Stimulated activated naive CD4-positive, alpha-beta T cell treated with Interleukin-2 at 50 U/mL for 16 hours (primary cell): ENCODE measurements at regions not wholly inside any gene's neighbourhood (a gene's known extent, or its start where the extent isn't known, plus 50 kb on each side); places are given as distances from the start of the nearest gene placed in this dataset.
"Not testable (repeated sequence)": the region's sequence is repeated elsewhere in the genome, so short reads cannot be mapped to it uniquely, and the experiment has no call there.

Source experiments
- DNase-seq: peaks from one replicate; lab custom pipeline; 2025; lab: John Stamatoyannopoulos, UW

DNA sequence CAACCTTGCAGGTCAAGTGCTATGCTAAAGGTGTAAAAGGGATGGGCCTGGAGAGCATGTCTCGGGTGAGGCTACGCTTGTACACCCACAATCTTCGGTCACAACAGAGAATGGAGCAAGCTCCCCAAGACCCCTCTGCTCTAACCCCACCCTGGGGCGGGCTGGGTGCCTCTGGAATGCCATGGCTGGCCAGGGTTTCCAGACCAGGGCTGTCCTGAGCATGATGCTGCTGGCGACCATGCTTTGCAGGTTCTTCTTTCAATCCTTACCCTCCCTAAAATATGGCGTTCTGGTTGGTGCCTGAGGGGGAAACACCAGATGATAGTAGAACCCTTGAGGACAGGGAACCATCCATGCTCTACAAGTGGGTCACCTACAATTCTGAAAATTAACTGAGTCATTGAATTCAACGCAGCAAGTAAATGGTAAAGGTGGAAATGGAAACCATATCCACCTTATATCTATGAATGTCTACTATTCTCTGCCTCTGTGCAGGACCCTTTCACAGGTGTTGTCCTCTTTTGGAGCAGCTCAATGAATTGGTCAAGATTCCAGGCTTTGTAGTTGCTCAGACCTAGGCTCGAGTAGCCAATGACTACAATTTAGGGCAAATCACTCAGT is 111.6 kb upstream of the EGLN3 start:
- DNase-seq, result no peak

DNA sequence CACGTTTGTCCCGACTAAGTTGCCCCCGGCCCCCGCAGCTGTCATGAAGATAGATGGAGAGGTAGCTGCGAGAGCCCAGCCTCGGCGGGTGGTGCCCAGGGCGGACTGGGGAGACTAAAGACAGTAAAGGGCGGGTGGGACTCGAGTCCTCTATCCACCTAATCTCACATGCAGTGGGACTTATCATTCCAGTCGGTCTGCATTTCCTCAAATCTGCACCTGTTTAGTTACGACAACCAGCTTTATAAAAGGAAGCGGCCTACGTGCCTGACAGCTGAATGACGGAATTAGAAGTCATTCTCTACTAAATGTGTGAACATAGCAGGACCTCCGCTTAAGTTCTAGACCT is 109.8 kb upstream of the EGLN3 start:
- no peak for DNase-seq

- peak; percentile 61 for DNase-seq
Measured at GRCh38 chr14:34059925-34060650, 109.2 kb upstream of the EGLN3 start.

- no peak for DNase-seq
Measured at GRCh38 chr14:34059037-34059924, 108.4 kb upstream of the EGLN3 start.

GRCh38 chr14:34058510-34058909 is 107.6 kb upstream of the EGLN3 start:
- no peak for DNase-seq

GRCh38 chr14:34056046-34056445 is 105.2 kb upstream of the EGLN3 start:
- DNase-seq, result no peak

GRCh38 chr14:34055157-34055950 is 104.5 kb upstream of the EGLN3 start:
- DNase-seq, result no peak

DNA sequence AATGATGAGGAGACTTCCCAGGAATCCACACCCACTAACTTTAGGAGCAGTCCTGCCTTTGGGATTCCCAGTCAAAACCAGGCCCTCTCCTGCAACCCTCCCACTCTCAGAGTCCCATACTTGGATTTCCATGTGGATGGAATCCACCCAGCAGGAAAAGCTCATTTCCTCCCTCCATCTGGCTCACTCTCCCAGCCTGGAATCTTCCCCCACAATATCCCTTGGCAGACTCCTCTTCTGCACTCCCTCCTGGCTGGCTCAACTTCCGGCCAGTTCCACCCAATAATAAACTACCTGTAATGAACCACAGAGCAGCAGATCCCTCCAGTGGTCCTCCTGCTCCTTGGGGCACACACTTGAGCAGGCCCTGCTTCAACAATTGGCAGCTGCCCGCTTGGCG is 102.8 kb upstream of the EGLN3 start:
- no peak for DNase-seq

- no peak for DNase-seq
Measured at GRCh38 chr14:34052658-34053014, 101.8 kb upstream of the EGLN3 start.

GRCh38 chr14:34051966-34052657 is 101.2 kb upstream of the EGLN3 start:
- DNase-seq, result no peak

- no peak for DNase-seq
Measured at GRCh38 chr14:34050606-34051005, 99.7 kb upstream of the EGLN3 start.

- no peak for DNase-seq
Measured at GRCh38 chr14:34049790-34050189, 98.9 kb upstream of the EGLN3 start.

DNA sequence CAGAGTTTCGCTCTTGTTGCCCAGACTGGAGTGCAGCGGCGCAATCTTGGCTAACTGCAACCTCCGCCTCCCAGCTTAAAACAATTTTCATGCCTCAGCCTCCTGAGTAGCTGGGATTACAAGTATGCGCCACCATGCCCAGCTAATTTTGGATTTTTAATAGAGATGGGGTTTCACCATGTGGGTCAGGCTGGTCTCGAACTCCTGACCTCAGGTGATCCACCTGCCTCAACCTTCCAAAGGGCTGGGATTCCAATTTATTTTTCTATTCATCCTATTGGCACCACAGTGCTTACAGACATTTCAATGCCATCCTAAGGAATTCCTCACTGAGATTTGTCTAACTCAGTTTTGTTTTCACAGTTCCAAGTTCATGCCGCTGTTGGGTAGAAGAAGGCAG is 98.3 kb upstream of the EGLN3 start:
- DNase-seq, result not testable (repeated sequence)

DNA sequence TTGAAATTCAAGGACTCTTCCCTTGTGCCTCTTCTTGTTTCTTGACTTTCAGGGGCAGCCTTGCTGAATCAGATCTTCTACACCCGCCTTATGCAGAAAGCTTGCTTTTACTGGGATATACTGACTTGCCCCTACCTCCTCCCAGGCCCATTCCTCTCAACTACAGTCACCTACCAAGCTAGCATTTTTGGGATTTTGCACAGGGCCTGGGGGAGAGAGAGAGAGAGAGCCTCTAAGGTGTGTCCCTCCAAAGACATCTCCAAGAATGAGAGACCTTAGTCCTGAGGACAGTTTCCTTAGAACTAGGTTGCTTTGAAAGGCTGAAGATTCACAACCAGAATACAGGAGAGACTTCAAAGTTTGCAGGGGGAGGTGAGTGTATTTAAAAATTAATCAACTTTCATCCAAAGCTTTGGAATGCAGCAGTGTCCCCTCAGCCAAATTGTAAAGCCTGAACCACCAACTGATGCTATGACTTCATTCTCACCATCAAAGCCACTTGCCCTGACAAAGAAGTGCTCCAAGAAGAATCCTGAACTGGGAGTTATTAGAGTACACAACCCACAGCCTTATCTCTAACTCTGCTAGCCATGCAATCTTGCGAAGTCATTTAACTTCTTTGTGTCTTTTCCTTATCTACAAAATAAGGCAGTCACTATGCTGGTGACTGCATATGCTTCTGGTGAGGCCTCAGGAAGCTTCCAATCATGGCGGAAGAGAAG is 96.1 kb upstream of the EGLN3 start:
- no peak for DNase-seq

DNA sequence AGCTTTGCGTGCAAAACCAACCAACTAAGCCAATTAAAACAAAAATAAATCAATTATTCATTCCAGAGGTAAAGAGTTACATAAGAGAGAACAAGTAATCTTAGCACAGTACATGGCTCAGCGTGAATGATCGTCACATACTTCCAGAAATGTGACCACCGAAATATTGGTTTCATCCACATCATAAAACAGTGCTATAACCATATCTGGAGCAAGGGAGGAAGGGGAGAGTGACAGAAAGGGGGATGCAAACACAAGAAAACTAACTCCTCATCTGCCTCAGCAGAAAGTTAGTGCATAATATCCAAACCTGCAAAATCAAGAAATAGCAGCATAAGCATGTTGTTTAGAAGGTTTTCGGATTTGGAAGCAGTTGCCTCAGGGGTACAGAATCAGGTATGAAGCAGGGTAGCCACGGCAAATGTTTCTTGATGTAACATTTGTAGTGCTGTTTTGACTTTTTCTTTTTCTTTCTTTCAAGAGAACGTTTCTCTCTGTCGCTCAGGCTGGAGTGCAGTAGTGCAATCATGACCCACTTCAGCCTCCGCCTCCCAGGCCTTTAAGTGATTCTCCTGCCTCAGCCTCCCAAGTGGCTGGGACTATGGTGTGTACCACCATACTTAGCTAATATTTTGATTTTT is 93.9 kb upstream of the EGLN3 start:
- no peak for DNase-seq

DNA sequence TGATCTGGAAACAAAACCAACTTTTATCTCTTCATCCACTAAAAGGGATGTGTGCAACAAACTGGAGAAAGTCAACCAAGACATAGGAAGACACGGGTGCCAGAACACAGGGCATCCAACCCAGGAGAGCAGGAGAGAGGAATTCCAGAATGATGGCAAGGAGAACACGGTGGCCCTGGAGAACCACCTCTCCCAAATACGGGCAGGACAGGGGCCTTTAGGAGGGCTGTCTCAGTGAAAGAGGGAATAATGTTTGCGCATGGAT is 93.4 kb upstream of the EGLN3 start:
- no peak for DNase-seq

DNA sequence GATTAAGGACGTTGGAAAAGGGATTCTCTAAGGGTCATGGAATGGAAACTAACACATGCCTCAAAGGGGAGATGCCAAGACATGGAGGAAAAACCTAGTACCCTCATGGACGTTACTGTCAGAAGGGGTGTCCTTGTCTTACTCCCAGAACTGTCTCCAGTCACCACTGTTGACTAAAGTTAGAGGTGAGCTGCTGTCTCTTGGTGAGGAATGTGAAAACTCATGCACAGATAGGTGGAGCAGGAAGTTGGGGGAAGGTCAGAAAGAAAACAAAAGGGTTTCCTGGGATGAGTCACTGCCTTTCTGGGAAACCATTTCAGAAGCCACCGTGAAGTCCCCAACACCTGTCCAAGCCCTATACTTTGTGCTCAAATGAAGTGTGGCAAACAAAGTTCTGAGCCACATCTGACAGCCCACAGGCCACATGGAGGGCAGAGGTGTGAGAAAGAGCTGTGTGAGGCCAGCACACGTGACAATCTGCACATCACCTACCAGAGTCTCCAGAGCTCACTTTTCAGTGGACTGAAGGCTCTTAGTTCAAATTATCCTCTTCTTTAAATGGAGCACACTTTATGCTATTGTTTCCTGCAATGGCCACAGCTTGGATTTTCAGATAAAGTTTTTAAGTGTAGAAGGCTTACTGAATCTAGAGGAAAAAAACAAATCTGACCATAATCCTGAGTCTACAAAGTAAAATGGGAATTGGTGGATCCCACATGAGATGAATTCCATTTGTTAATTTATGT is 92.9 kb upstream of the EGLN3 start:
- DNase-seq, result peak; percentile 59

DNA sequence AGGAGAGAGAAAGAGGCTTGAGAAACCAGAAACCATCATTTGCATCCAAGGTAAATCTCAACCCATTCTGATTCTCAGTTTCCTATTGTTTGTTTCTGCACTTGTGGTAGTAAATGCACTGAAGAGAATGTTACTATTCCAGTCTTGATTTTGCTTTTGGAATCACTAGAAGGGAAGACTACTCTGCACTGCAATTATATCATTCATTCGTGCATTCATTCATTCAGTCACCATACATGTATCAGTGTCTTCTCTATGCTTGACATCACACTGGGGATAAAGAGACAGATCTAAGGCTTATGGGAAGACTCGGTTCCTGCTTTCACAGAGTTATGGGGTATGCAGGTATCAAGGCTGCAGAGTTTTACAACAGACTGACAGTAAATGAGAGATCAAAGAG is 90.3 kb upstream of the EGLN3 start:
- DNase-seq, result no peak

DNA sequence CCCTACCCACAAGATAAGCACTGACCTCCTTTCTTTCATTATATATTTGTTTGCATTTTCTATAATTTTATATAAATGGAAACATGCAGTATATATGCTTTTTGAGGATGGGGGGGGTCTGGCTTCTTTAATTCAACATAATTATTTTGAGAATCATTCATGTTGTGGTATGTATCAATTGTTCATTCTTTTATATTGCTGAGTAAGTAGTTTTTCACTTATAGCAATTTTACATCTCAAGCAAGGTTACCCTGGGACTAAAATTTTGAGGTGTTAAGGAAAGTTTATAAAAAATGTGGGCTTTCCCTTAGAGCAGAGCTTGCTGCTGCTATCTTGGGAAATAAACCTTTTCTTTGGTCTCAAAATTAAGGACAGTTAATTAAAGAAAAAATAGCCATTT is 89.9 kb upstream of the EGLN3 start:
- no peak for DNase-seq

DNA sequence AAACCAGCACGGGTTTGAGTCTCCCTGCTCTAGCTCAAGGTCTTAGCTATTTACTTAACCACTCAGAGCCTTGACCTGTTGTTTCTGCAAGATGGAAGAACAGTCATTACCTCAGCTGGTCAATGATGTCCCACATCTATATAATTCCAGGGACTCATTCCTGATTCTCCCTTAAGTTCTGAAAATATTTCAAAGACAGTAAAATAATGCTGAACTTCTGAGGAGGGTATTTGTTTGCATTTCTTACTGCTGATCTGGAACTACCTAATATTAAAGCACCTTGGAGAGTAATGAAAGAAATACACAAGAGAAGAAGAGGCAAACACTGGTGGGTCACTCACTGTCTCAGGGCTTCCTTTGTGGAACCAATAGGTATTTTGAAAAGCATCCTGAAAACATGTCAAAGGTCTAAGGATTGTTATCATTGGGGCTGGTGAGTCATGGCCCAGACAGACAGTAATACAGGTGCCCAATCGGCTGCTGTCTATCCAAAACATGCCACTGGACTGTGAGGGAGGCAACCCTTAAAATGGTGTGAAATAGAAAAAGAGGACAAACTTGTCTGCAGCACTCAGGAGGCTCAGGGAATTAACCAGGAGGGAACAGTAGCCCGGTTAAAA is 88.7 kb upstream of the EGLN3 start:
- no peak for DNase-seq
